Inflammatory macrophage treated with lipopolysaccharide for 4 hours (primary cell): ENCODE measurements at regions not wholly inside any gene's neighbourhood (a gene's known extent, or its start where the extent isn't known, plus 50 kb on each side); places are given as distances from the start of the nearest gene placed in this dataset.

Experiments used
- DNase-seq: peaks from one replicate; pipeline ENCODE4 v3.0.0-alpha.2; 2020

DNA sequence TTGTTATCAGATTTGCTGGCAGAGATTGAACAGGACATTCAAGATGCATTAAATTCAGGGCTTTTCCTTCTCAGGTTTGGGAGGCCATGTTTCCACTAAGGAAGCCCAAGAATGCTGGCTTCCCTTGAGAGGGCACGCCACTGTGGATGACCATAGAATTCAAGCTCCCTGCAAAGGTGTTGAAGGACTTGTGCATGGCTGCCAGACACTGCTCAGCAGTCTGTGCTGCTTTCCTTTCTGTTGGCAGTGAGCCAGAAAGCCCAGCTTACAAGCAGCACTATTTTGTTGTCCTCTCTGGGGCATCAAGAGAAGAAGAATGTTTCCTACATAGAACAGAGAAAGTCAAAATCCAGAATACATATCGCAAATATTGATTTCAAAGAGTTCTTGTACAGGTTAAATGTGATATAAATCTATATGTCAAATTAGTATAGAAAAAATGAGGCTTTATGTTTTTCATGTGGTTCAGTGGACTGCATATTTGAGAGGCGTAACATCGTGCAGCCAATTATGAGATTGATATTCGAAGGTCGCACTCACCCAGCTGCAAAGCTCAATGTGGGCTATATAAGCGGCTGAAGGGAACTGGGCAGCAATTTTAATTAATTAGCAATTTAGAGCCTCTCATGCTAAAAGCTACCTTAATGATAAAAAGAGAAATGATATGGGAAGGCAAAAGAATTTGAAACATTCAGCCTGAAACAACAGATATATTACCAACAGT is 103.1 kb upstream of the ISL1 start:
- DNase-seq = no peak

DNA sequence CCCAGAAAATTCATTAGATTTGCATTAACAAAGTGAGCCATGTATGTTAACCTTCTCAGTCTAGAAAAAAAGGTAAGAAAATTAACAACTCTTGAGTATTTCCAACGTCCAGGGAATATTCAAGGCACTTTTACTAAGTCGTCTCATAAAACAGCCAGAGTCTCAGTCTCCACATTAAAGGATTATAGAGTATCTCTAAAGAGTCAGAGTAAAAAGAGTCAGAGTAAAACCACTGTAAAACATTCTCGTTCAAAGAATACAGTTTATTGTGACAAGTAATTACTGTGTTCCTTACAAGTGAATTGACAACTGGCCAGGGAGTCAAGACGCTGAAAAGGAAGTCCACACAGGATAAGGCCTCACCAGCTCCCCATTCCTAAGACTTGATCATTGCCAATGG is 97.2 kb upstream of the ISL1 start:
- DNase-seq = no peak

DNA sequence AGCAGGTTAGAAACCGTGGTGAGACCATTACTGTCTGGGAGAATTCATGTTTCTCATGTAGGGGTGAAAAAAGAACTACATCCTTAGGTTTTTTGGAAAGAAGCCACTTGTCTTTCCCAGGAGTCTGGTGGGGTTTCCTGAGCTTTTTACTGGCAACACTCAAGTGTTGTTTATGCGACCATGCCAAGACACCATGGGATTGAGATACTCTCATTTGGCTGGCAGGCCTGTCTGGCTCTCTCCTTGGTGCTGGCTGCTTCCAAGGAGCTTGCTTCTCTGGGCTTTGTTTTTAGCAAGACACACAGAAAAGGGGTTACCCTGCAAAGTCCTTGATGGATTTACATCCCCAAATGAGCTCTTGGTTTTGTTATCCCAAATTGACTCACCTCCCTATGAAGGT is 80.9 kb upstream of the ISL1 start:
- no peak for DNase-seq

DNA sequence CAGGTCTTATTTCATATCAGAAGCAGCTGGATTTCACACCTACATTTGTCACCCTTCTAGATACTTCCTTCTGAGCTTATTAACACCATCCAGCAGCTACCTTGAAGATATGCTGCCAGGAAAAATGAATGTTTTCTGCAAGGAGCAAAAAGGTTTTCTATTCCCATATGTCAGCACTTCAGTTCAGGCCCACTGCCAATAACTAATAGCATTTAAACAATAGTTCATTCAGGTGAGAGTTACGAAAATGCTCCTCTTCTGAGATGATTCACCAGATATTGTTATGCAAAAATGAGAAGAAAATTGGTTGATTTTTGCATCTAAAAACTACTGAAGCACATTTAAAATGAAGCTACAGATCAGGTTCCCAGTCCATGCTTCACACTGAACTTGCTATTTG is 56.4 kb upstream of the ISL1 start:
- DNase-seq = no peak
